Kidney (tissue), 13 donors: ENCODE measurements at regions not wholly inside any gene's neighbourhood (a gene's known extent, or its start where the extent isn't known, plus 50 kb on each side); places are given as distances from the start of the nearest gene placed in this dataset.

Experiments used
- DNase-seq, 5 donors: peaks; one replicate each; pipeline ENCODE4 v3.0.0-alpha.2; 2013 to 2020
- FAIRE-seq: peaks from 2 replicates; lab custom pipeline; 2012; peaks lifted over from hg19 to GRCh38; lab: Jason Lieb, UNC
- H3K27ac ChIP-seq, 2 donors: one replicate each; pipeline ENCODE4 v1.7.0; 2013; ENCODE audit warnings: low read depth in 2 of 2, low read length in 2 of 2, inconsistent platforms in 1 of 2
- H3K27me3 ChIP-seq: one replicate; pipeline ENCODE4 v1.7.1; 2013; ENCODE audit warnings: low read length, inconsistent platforms; ENCODE audit not compliant: control insufficient read depth, insufficient read depth
- H3K36me3 ChIP-seq, 3 donors: one replicate each; pipeline versions ENCODE4 v1.7.0 to v1.7.1; 2013; ENCODE audit warnings: low read length in 3 of 3, control low read depth in 1 of 3, inconsistent platforms in 1 of 3; ENCODE audit not compliant: insufficient read depth in 3 of 3, control insufficient read depth in 2 of 3
- H3K4me1 ChIP-seq, 3 donors: one replicate each; pipeline versions ENCODE4 v1.7.0 to v1.7.1; 2013; ENCODE audit warnings: low read length in 3 of 3, inconsistent platforms in 1 of 3, low read depth in 1 of 3; ENCODE audit not compliant: control insufficient read depth in 2 of 3, insufficient read depth in 2 of 3
- H3K4me3 ChIP-seq, 3 donors: one replicate each; pipeline versions ENCODE4 v1.7.0 to v1.8.1; 2013; ENCODE audit warnings: low read length in 3 of 3, control low read depth in 1 of 3, inconsistent platforms in 1 of 3
- H3K9ac ChIP-seq, 3 donors: one replicate each; pipeline versions ENCODE4 v1.7.0 to v1.7.1; 2013; ENCODE audit warnings: low read length in 3 of 3, control low read depth in 1 of 3, inconsistent platforms in 1 of 3
- H3K9me3 ChIP-seq, 3 donors: one replicate each; pipeline versions ENCODE4 v1.7.0 to v1.7.1; 2013; ENCODE audit warnings: low read length in 3 of 3, control low read depth in 1 of 3, inconsistent platforms in 1 of 3; ENCODE audit not compliant: control insufficient read depth in 2 of 3, insufficient read depth in 1 of 3
- CTCF ChIP-seq: IDR thresholded peaks from 3 replicates; pipeline ENCODE4 v1.5.1; 2012; ENCODE audit warnings: mild to moderate bottlenecking, moderate library complexity, borderline replicate concordance; ENCODE audit not compliant: insufficient read depth; ENCODE audit errors: extremely low read depth
- intact Hi-C: fragments of 100-400 bp; cut with DNase I; formaldehyde crosslinking; loops from one replicate; pipeline ENCODE4 v1.11.1; 2022
- donor health status: control.
- donor health status: control.
- donor health status: control.
- donor health status: control.
- donor health status: control.
- donor health status: DM: yes; HTN: yes; CAD: no.
- donor health status: Normal renal cell carcinoma (clear cell type).

GRCh38 chr20:52899041-52899608, 73.0 kb upstream of the TSHZ2 start:
- no peak for FAIRE-seq
- TF ChIP-seq CTCF = no peak

GRCh38 chr20:52896348-52896747, 75.8 kb upstream of the TSHZ2 start:
- H3K4me1 ChIP-seq = no peaks in the 10 kb centered on the region
- TF ChIP-seq CTCF = no peak
- DNase-seq (no peak), FAIRE-seq (no peak)
- H3K27ac ChIP-seq = no peak overlapping the region
- intact Hi-C loops = no loop called here
- H3K27me3 ChIP-seq = no peaks in the 10 kb centered on the region
- H3K36me3 ChIP-seq = no peaks in the 10 kb centered on the region
- no peak overlapping the region for H3K9ac ChIP-seq
- no peaks in the 10 kb centered on the region for H3K9me3 ChIP-seq
- H3K4me3 ChIP-seq = no peak overlapping the region

More at GRCh38 chr20:52899041-52899608, 73.0 kb upstream of the TSHZ2 start:
- Histone ChIP-seq H3K9ac (no peak overlapping the region), H3K9me3 (no peaks in the 10 kb centered on the region), H3K27me3 (no peaks in the 10 kb centered on the region), H3K36me3 (no peaks in the 10 kb centered on the region), H3K4me3 (no peak overlapping the region), H3K4me1 (no peaks in the 10 kb centered on the region), H3K27ac (no peak overlapping the region)
- peak in 1 of 5 donors; percentile 24 for DNase-seq
- intact Hi-C loops = no loop called here

- intact Hi-C loops = no loop called here
- Histone ChIP-seq H3K36me3 (no peaks in the 10 kb centered on the region), H3K9ac (no peak overlapping the region), H3K9me3 (no peaks in the 10 kb centered on the region), H3K27ac (no peak overlapping the region), H3K27me3 (no peaks in the 10 kb centered on the region), H3K4me1 (no peaks in the 10 kb centered on the region), H3K4me3 (no peak overlapping the region)
- DNase-seq (peak in 2 of 5 donors; percentile 12 to 32), FAIRE-seq (no peak)
- no peak for TF ChIP-seq CTCF
Measured at GRCh38 chr20:52895701-52896100, 76.5 kb upstream of the TSHZ2 start.

DNA sequence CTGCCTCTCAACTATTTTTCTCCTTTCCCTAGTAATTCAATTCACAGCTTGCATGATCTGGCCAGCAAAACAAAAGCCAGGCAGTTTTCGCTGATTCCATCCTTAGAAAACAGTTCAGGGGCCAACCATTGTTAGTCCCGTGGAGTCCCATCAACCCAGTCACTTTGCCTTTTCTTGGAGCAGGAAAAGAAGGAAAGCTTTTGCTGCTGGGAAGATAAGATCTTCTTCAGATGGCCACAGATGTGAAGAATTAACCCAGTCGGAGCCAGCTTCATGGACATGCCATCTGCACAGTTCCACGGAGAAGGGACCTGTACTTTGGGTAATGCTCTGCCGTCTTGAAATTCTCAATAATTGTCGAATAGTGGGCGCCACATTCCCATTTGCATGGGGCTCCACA, 76.9 kb upstream of the TSHZ2 start:
- no peak overlapping the region for H3K4me3 ChIP-seq
- H3K27me3 ChIP-seq = no peaks in the 10 kb centered on the region
- no peaks in the 10 kb centered on the region for H3K9me3 ChIP-seq
- H3K27ac ChIP-seq = no peak overlapping the region
- no peak for DNase-seq
- intact Hi-C loops = no loop called here
- no peak for TF ChIP-seq CTCF
- no peak for FAIRE-seq
- H3K4me1 ChIP-seq = no peaks in the 10 kb centered on the region
- H3K36me3 ChIP-seq = no peaks in the 10 kb centered on the region
- H3K9ac ChIP-seq = no peak overlapping the region
